Left lung (tissue), 4 donors: ENCODE measurements at regions not wholly inside any gene's neighbourhood (a gene's known extent, or its start where the extent isn't known, plus 50 kb on each side); places are given as distances from the start of the nearest gene placed in this dataset.
"Not testable (repeated sequence)": the region's sequence is repeated elsewhere in the genome, so short reads cannot be mapped to it uniquely, and the experiment has no call there.

ENCODE experiments used
- ATAC-seq: fragments of 200-7000 bp; cut with Tn5 transposase; one replicate; pipeline ENCODE4 v1.9.1; 2020; ENCODE audit warnings: moderate library complexity
- DNase-seq, 4 donors: peaks; one replicate each; pipeline ENCODE4 v3.0.0-alpha.2; 2013 to 2020
- H3K27ac ChIP-seq, 2 donors: fragments of 200-600 bp; sonication (generic) in 1 of 2; one replicate each; pipeline versions ENCODE4 v1.5.0 to v1.8.0; 2020 to 2021
- H3K27me3 ChIP-seq, 2 donors: fragments of 200-600 bp; sonication (generic) in 1 of 2; one replicate each; pipeline versions ENCODE4 v1.5.0 to v1.8.0; 2020 to 2021
- H3K36me3 ChIP-seq, 2 donors: fragments of 200-600 bp; sonication (generic) in 1 of 2; one replicate each; pipeline versions ENCODE4 v1.5.0 to v1.8.0; 2020 to 2021
- H3K4me1 ChIP-seq, 2 donors: fragments of 200-600 bp; one replicate each; pipeline ENCODE4 v1.8.0; 2021
- H3K4me3 ChIP-seq, 2 donors: fragments of 200-600 bp; sonication (generic) in 1 of 2; one replicate each; pipeline versions ENCODE4 v1.5.0 to v1.8.0; 2020 to 2021; ENCODE audit warnings: mild to moderate bottlenecking in 1 of 2
- H3K9me3 ChIP-seq, 2 donors: fragments of 200-600 bp; sonication (generic) in 1 of 2; one replicate each; pipeline versions ENCODE4 v1.5.0 to v1.8.0; 2020 to 2021
- intact Hi-C, 2 donors: fragments of 100-400 bp; cut with DNase I; formaldehyde crosslinking; loops; one replicate each; pipeline versions ENCODE4 v1.11.2 to v1.14.2; 2022
- TF ChIP-seq, protein P1 (sequence below), 2 donors: fragments of 200-600 bp; sonication (generic) in 1 of 2; IDR thresholded peaks; one replicate each; pipeline versions ENCODE4 v1.5.0 to v1.8.0; 2021; ENCODE audit warnings: antibody characterized with exemption in 2 of 2
- donor health status: DM: no; HTN: yes; CAD: no.
- donor health status: DM: no; HTN: no; CAD: no.

- H3K4me3 ChIP-seq: no peak overlapping the region
- no peak overlapping the region for H3K27ac ChIP-seq
- H3K9me3 ChIP-seq: no peaks in the 10 kb centered on the region
- TF ChIP-seq, protein P1, sequence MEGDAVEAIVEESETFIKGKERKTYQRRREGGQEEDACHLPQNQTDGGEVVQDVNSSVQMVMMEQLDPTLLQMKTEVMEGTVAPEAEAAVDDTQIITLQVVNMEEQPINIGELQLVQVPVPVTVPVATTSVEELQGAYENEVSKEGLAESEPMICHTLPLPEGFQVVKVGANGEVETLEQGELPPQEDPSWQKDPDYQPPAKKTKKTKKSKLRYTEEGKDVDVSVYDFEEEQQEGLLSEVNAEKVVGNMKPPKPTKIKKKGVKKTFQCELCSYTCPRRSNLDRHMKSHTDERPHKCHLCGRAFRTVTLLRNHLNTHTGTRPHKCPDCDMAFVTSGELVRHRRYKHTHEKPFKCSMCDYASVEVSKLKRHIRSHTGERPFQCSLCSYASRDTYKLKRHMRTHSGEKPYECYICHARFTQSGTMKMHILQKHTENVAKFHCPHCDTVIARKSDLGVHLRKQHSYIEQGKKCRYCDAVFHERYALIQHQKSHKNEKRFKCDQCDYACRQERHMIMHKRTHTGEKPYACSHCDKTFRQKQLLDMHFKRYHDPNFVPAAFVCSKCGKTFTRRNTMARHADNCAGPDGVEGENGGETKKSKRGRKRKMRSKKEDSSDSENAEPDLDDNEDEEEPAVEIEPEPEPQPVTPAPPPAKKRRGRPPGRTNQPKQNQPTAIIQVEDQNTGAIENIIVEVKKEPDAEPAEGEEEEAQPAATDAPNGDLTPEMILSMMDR (IDR thresholded peaks at IDR 0.05): no peak
- H3K27me3 ChIP-seq: no peaks in the 10 kb centered on the region
- H3K36me3 ChIP-seq: no peaks in the 10 kb centered on the region
- DNase-seq: no peak
- intact Hi-C loops: no loop called here
- no peaks in the 10 kb centered on the region for H3K4me1 ChIP-seq
- ATAC-seq: no peak
These were observed 87.0 kb upstream of the ZNF462 start for GRCh38 chr9:106775960-106776359.

DNA sequence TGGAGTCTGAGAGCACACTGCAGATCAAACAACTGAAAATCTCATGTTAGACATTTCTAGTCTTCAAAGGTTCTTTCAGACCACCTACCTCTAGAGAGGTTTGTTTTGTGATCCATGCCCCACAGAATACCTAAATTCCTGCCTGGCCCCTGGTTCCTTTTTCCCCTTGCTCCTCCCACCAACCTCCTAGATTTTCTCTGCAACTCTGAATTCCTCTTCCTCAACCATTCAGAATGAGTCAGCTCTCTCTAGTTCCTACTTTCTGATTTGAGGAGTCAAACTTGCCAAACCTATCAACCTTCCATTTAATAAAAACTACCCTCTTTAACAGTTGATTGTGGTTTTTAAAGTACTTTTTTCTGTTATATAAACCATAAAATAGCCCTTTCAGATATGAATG is 83.2 kb upstream of the ZNF462 start:
- no peaks in the 10 kb centered on the region for H3K27me3 ChIP-seq
- H3K9me3 ChIP-seq: no peaks in the 10 kb centered on the region
- TF ChIP-seq, protein P1 (IDR thresholded peaks at IDR 0.05): no peak
- no peak overlapping the region for H3K4me3 ChIP-seq
- intact Hi-C loops: no loop called here
- ATAC-seq (no peak), DNase-seq (no peak)
- no peaks in the 10 kb centered on the region for H3K36me3 ChIP-seq
- H3K27ac ChIP-seq: no peak overlapping the region
- H3K4me1 ChIP-seq: no peaks in the 10 kb centered on the region

DNA sequence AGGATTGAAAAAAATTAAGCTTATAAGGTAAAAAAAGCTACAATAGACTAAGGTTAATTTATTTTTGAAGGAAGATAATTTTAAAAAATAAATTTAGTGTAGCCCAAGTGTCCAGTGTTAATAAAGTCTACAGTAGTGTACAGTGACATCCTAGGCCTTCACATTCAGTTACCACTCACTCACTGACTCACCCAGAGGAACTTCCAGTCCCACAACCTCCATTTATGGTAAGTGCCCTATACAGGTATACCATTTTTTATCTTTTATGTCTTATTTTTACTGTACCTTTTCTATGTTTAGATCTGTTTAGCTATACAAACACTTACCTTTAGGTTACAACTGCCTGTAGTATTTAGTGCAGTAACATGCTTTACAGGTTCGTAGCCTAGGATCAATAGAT is 79.8 kb upstream of the ZNF462 start:
- DNase-seq (no peak), ATAC-seq (no peak)
- no peaks in the 10 kb centered on the region for H3K9me3 ChIP-seq
- no peak overlapping the region for H3K4me3 ChIP-seq
- no peaks in the 10 kb centered on the region for H3K36me3 ChIP-seq
- intact Hi-C loops: no loop called here
- no peak overlapping the region for H3K27ac ChIP-seq
- no peaks in the 10 kb centered on the region for H3K27me3 ChIP-seq
- TF ChIP-seq, protein P1 (IDR thresholded peaks at IDR 0.05): no peak
- H3K4me1 ChIP-seq: no peaks in the 10 kb centered on the region

GRCh38 chr9:106784076-106784475 is 78.9 kb upstream of the ZNF462 start:
- H3K36me3 ChIP-seq: no peaks in the 10 kb centered on the region
- no peaks in the 10 kb centered on the region for H3K27me3 ChIP-seq
- TF ChIP-seq, protein P1 (IDR thresholded peaks at IDR 0.05): no peak
- H3K4me3 ChIP-seq: no peak overlapping the region
- no peak overlapping the region for H3K27ac ChIP-seq
- DNase-seq (no peak), ATAC-seq (no peak)
- H3K9me3 ChIP-seq: no peaks in the 10 kb centered on the region
- H3K4me1 ChIP-seq: no peaks in the 10 kb centered on the region
- intact Hi-C loops: no loop called here

GRCh38 chr9:106785200-106785599 is 77.8 kb upstream of the ZNF462 start:
- Histone ChIP-seq H3K27ac (no peak overlapping the region), H3K4me3 (no peak overlapping the region), H3K27me3 (no peaks in the 10 kb centered on the region), H3K4me1 (no peaks in the 10 kb centered on the region), H3K9me3 (no peaks in the 10 kb centered on the region), H3K36me3 (no peaks in the 10 kb centered on the region)
- TF ChIP-seq, protein P1 (IDR thresholded peaks at IDR 0.05): no peak
- intact Hi-C loops: no loop called here
- DNase-seq (no peak), ATAC-seq (no peak)

GRCh38 chr9:106788021-106788420 is 74.9 kb upstream of the ZNF462 start:
- H3K36me3 ChIP-seq, ATAC-seq, H3K27ac ChIP-seq, H3K9me3 ChIP-seq, DNase-seq, H3K27me3 ChIP-seq, intact Hi-C loops, H3K4me1 ChIP-seq, H3K4me3 ChIP-seq: not testable (repeated sequence)
